ENCODE measurements at regions not wholly inside any gene's neighbourhood (a gene's known extent, or its start where the extent isn't known, plus 50 kb on each side); places are given as distances from the start of the nearest gene placed in this dataset.

- H3K27ac Mint-ChIP-seq (ENCODE audit: unreplicated experiment): no peak overlapping the region
- no peak for DNase-seq (ENCODE audit: low spot score)
- H3K36me3 Mint-ChIP-seq (ENCODE audit: low read depth, unreplicated experiment): no peaks in the 10 kb centered on the region
- no peaks in the 10 kb centered on the region for H3K9me3 Mint-ChIP-seq (ENCODE audit: unreplicated experiment)
- no peak overlapping the region for H3K4me3 Mint-ChIP-seq (ENCODE audit: unreplicated experiment)
- peaks cover 5% of the 10 kb centered on the region for H3K4me1 Mint-ChIP-seq (ENCODE audit: unreplicated experiment)
- H3K27me3 Mint-ChIP-seq (ENCODE audit: unreplicated experiment): peaks cover 7% of the 10 kb centered on the region
- TF ChIP-seq CTCF (IDR thresholded peaks at IDR 0.05; ENCODE audit: unreplicated experiment): no peak
Measured at GRCh38 chr2:94960266-94960665, 65.2 kb upstream of the MAL start.

GRCh38 chr2:94960751-94961150, 64.8 kb upstream of the MAL start:
- Mint-ChIP-seq H3K27me3 (ENCODE audit: unreplicated experiment) (peaks cover 5% of the 10 kb centered on the region), H3K36me3 (ENCODE audit: low read depth, unreplicated experiment) (no peaks in the 10 kb centered on the region), H3K27ac (ENCODE audit: unreplicated experiment) (no peak overlapping the region), H3K4me3 (ENCODE audit: unreplicated experiment) (no peak overlapping the region), H3K4me1 (ENCODE audit: unreplicated experiment) (peaks cover 5% of the 10 kb centered on the region), H3K9me3 (ENCODE audit: unreplicated experiment) (no peaks in the 10 kb centered on the region)
- DNase-seq (ENCODE audit: low spot score): no peak
- TF ChIP-seq CTCF (IDR thresholded peaks at IDR 0.05; ENCODE audit: unreplicated experiment): no peak

- H3K4me3 Mint-ChIP-seq (ENCODE audit: unreplicated experiment): no peak overlapping the region
- no peak for TF ChIP-seq CTCF (IDR thresholded peaks at IDR 0.05; ENCODE audit: unreplicated experiment)
- H3K27me3 Mint-ChIP-seq (ENCODE audit: unreplicated experiment): peaks cover 1% of the 10 kb centered on the region
- H3K9me3 Mint-ChIP-seq (ENCODE audit: unreplicated experiment): no peaks in the 10 kb centered on the region
- no peak overlapping the region for H3K27ac Mint-ChIP-seq (ENCODE audit: unreplicated experiment)
- no peaks in the 10 kb centered on the region for H3K36me3 Mint-ChIP-seq (ENCODE audit: low read depth, unreplicated experiment)
- no peak for DNase-seq (ENCODE audit: low spot score)
- H3K4me1 Mint-ChIP-seq (ENCODE audit: unreplicated experiment): peaks cover 5% of the 10 kb centered on the region
Measured at GRCh38 chr2:94964193-94964592, 61.3 kb upstream of the MAL start.

GRCh38 chr2:94966689-94967088, 58.8 kb upstream of the MAL start:
- no peaks in the 10 kb centered on the region for H3K36me3 Mint-ChIP-seq (ENCODE audit: low read depth, unreplicated experiment)
- DNase-seq (ENCODE audit: low spot score): no peak
- no peak overlapping the region for H3K27ac Mint-ChIP-seq (ENCODE audit: unreplicated experiment)
- H3K4me3 Mint-ChIP-seq (ENCODE audit: unreplicated experiment): no peak overlapping the region
- no peaks in the 10 kb centered on the region for H3K9me3 Mint-ChIP-seq (ENCODE audit: unreplicated experiment)
- TF ChIP-seq CTCF (IDR thresholded peaks at IDR 0.05; ENCODE audit: unreplicated experiment): no peak
- H3K4me1 Mint-ChIP-seq (ENCODE audit: unreplicated experiment): peaks cover 5% of the 10 kb centered on the region
- H3K27me3 Mint-ChIP-seq (ENCODE audit: unreplicated experiment): peaks cover 1% of the 10 kb centered on the region

GRCh38 chr2:94970353-94970752, 55.2 kb upstream of the MAL start:
- no peak for DNase-seq (ENCODE audit: low spot score)
- no peaks in the 10 kb centered on the region for H3K4me1 Mint-ChIP-seq (ENCODE audit: unreplicated experiment)
- no peak overlapping the region for H3K4me3 Mint-ChIP-seq (ENCODE audit: unreplicated experiment)
- no peak overlapping the region for H3K27ac Mint-ChIP-seq (ENCODE audit: unreplicated experiment)
- no peaks in the 10 kb centered on the region for H3K9me3 Mint-ChIP-seq (ENCODE audit: unreplicated experiment)
- H3K27me3 Mint-ChIP-seq (ENCODE audit: unreplicated experiment): no peaks in the 10 kb centered on the region
- no peaks in the 10 kb centered on the region for H3K36me3 Mint-ChIP-seq (ENCODE audit: low read depth, unreplicated experiment)
- TF ChIP-seq CTCF (IDR thresholded peaks at IDR 0.05; ENCODE audit: unreplicated experiment): no peak
